ENCODE measurements at regions not wholly inside any gene's neighbourhood (a gene's known extent, or its start where the extent isn't known, plus 50 kb on each side); places are given as distances from the start of the nearest gene placed in this dataset.

- TF ChIP-seq CTCF (IDR thresholded peaks at IDR 0.05) = no peak
- no peak for TF ChIP-seq POLR2A (IDR thresholded peaks at IDR 0.05)
- no peak for TF ChIP-seq POLR2AphosphoS5 (IDR thresholded peaks at IDR 0.05)
These were observed 52.6 kb upstream of the ITGA1 start for GRCh38 chr5:52735139-52735538.

All from stomach (tissue), 4 donors.